SJCRH30 (cell line): ENCODE measurements at regions not wholly inside any gene's neighbourhood (a gene's known extent, or its start where the extent isn't known, plus 50 kb on each side); places are given as distances from the start of the nearest gene placed in this dataset.

Source experiments
- DNase-seq, 2 experiments: peaks; one replicate each; pipeline ENCODE4 v3.0.0-alpha.2; 2015 to 2020
- H3K27ac ChIP-seq: fragments of 250-450 bp; sonication (Bioruptor Pico); 2 replicates; pipeline ENCODE4 v1.5.1; 2020; ENCODE audit warnings: mild to moderate bottlenecking, moderate library complexity
- H3K27me3 ChIP-seq: fragments of 250-450 bp; sonication (Bioruptor Pico); 2 replicates; pipeline ENCODE4 v1.5.1; 2020; ENCODE audit warnings: mild to moderate bottlenecking, moderate library complexity
- H3K36me3 ChIP-seq: fragments of 250-450 bp; sonication (Bioruptor Pico); 2 replicates; pipeline ENCODE4 v1.5.1; 2020; ENCODE audit warnings: mild to moderate bottlenecking, moderate library complexity
- H3K4me1 ChIP-seq: fragments of 250-450 bp; sonication (Bioruptor Pico); 2 replicates; pipeline ENCODE4 v1.5.1; 2020; ENCODE audit warnings: mild to moderate bottlenecking, moderate library complexity
- H3K4me3 ChIP-seq: fragments of 250-450 bp; sonication (Bioruptor Pico); 2 replicates; pipeline ENCODE4 v1.5.1; 2020; ENCODE audit warnings: mild to moderate bottlenecking, moderate library complexity
- H3K9me3 ChIP-seq: fragments of 250-450 bp; sonication (Bioruptor Pico); replicated peaks from 2 replicates; pipeline ENCODE4 v1.5.1; 2020; ENCODE audit warnings: mild to moderate bottlenecking, moderate library complexity

DNA sequence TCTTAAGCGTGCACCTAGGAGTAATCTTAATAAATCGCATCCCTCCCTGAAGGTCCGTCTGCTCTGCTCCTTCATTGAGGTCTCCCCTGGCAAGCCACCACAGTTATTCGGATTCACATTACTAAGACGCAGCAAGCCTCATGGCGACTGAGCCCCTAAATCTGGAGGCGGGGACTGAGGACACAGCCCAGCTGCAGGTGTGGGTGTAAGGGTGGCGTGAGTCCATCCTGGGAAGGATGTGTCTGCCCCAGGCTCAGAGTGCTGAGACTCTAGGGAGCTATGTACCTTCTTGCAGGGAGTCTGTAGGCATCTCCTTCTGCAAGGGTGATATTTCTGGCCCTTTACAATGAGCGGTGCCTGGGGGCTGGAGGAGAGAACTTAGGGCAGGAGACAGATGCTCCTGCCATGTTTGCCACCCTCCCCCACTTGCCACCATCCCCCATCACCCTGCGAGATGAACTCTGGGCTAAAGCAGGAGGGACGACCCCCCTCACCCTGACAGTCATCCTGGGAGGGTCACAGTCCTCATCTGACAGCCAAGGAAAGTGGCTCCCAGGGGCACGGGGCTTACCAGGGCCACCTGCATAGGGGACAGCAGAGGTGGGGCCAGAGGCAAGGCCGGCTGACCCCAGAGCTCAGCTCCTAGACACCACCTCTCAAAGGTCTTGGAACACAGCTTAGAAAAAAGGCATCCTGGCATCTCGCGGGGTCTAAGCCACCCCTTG is 76.4 kb upstream of the FCN1 start:
- no peak overlapping the region for H3K27ac ChIP-seq
- no peak for DNase-seq
- H3K4me1 ChIP-seq = no peaks in the 10 kb centered on the region
- no peak overlapping the region for H3K4me3 ChIP-seq
- H3K27me3 ChIP-seq = no peaks in the 10 kb centered on the region
- no peaks in the 10 kb centered on the region; the same call in 1 of the 2 replicates for H3K9me3 ChIP-seq
- H3K36me3 ChIP-seq = no peaks in the 10 kb centered on the region

DNA sequence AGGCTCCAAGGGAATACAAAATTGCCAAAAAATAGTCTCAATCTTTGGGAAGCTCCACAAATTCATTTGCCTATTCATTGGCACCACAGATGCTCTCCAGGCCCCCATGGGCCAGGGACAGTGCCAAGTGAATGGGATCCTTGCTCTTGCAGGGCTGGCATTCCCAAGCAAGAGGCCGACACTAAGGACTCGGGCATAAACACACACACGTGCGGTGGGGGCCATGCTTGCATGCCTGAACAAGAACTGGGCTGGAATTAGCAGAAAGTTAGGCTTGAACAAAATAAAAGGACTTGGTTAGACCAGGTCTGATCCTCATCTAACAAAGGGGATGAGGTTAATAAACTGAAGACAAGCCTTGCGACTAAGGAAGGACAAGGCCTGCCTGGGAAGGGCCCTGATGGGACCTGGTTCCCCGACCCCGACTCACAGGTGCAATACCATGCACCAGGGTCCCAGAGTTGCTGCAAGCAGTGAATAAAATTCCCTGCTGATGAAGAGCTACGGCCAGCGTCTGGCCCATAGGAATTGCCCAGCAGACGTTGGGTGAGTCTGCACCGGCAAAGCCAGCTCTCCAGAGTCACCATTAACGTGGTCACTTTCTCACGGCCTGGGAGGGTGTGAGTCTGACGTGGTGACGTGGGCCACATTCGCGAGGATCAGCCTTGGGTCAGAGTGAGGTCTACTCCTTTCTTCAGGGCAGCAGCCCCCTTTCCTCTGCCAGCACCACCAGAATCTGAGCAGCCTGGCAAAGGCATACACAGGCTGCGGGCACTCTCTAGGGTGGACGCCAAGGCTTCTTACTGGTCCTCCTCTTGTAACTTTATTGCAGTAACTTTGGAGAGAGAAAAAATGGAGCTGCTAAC is 77.4 kb upstream of the FCN1 start:
- Histone ChIP-seq H3K4me3 (no peak overlapping the region), H3K36me3 (no peaks in the 10 kb centered on the region)

DNA sequence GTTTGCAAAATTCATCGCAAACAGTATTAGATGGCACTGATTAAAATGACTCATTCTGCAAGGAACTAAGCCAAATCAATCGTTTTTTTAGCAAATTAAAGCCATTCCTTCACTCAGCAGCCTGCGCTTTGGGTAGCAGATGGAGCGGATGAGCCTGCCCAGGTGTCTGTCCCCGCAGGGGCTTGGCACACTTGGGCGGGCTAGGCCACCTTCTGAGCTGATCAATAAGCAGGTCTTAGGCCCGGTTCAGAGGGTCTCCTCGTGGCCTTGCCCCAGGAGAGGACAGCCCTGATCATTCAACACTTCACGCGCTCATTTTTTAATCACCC is 78.0 kb upstream of the FCN1 start:
- Histone ChIP-seq H3K4me3 (no peak overlapping the region), H3K4me1 (no peaks in the 10 kb centered on the region), H3K27ac (no peak overlapping the region), H3K36me3 (no peaks in the 10 kb centered on the region), H3K9me3 (peaks cover under 1% of the 10 kb centered on the region), H3K27me3 (no peaks in the 10 kb centered on the region)
- DNase-seq = no peak

More for the DNA sequence above, 77.4 kb upstream of the FCN1 start:
- no peaks in the 10 kb centered on the region; the same call in 1 of the 2 replicates for H3K9me3 ChIP-seq
- H3K27me3 ChIP-seq = no peaks in the 10 kb centered on the region
- H3K4me1 ChIP-seq = no peaks in the 10 kb centered on the region
- no peak overlapping the region for H3K27ac ChIP-seq
- no peak for DNase-seq

DNA sequence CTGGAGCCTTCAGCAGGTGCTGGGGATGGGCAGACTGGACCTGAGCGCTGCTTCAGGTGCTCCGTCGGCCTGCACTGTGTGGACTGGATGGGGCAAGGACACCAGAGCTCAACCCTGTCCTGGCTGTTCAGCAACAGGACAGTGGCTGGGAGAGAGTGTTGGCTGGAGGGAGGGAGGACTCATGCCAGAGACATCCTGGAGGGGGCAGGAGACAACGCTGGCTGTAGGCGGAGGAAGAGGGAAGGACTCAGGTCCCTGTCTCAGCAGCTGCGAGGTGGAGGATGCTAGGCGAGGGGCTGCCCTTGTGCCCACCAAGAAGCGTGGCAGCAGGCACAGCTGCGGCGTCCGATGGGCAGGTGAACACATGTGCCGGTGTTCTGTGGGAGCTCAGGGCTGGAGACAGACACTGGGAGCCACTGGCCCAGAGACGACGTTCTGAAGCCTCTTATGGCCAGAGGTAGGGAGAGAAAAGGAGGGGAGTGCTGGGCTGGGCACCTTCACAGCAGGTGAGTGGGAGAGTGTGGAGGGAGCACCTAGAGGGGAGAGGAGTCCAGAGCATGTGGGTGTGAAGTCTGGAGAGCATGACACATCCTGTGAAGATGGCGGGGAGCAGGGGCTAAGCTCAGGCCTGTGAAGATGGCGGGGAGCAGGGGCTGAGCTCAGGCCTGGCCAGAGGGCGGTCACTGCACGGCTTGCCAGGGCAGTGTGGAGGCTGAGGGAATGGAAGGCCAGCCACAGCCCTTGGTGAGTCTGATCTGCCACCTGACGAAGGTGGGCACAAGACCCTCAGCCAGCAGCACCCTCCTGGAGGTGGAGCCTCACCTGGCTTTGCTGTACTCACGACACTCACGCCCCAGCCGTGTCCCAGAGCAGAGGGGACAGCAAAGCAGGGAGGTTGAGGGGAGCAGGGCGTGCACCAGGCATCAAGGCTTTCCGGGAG is 79.1 kb upstream of the FCN1 start:
- no peak for DNase-seq
- H3K27me3 ChIP-seq = no peaks in the 10 kb centered on the region
- no peak overlapping the region for H3K27ac ChIP-seq
- no peak overlapping the region for H3K4me3 ChIP-seq
- H3K4me1 ChIP-seq = no peaks in the 10 kb centered on the region
- H3K36me3 ChIP-seq = no peaks in the 10 kb centered on the region
- peaks cover 6% of the 10 kb centered on the region for H3K9me3 ChIP-seq

DNA sequence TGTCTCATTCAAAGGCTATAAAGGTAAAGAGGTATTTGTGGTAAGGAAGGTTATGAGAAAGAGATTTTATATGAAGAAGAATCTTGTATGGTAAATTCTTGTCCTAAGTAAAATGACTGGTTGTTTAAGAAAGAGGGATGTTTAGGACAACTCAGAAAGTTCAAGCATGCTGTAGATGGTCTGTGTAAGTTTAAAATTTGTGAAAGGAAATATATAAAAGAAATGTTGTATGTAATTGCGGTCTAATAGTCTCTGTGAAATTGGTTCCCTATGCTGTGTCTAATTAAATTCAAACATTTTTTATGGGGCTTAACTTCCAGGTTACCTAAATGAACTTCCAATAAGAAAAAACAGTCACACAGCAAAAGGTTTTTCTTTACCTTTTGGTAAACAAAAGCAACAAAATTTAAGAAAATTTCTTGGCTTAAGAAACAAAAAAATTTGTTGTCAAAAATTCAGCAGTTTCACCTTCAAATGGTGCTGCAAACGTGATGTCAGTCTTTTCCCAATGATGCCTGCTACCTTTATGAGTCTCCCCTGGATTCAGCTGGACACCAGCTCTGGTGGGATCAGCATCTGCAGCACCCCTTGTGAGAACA is 83.0 kb upstream of the FCN1 start:
- Histone ChIP-seq H3K4me3 (no peak overlapping the region), H3K27ac (no peak overlapping the region), H3K9me3 (peaks cover 6% of the 10 kb centered on the region), H3K36me3 (no peaks in the 10 kb centered on the region), H3K27me3 (no peaks in the 10 kb centered on the region), H3K4me1 (no peaks in the 10 kb centered on the region)
- no peak for DNase-seq

DNA sequence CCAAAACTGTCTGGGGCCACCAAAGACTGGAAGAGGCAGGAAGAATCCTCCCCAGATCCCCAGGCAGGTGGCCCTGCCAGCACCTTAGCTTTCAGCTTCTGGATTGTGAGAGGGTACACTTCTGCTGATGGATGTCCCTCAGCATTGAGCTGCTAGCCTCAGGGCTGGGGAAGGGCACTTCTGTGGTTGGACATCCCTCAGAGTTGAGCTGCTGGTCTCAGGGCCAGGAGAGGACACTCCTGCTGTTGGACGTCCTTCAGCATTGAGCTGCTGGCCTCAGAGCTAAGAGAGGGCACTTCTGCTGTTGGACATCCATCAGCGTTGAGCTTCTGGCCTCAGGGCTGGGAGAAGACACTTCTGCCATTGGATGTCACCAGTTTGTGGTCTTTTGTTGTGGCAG is 83.8 kb upstream of the FCN1 start:
- H3K9me3 ChIP-seq = peaks cover 6% of the 10 kb centered on the region
- DNase-seq = no peak

DNA sequence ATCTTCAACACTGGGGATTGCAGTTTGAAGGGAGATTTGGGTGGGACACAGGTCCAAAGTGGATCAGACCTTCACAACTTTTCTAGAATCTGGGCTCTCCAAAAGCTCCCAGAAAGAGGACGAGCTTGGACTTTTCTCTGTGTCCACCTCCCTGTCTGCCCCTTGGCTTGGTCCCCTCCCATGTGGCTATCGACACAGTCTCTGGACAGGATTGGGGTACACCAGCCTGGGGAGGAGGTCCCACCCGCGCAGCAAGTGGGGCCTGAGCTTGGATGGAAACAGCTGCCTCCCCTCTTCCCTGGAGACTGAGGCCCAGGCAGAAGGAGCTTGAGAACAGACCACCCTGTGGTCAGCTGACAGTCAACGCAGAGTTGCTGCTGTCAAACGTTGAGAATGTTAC is 84.6 kb upstream of the FCN1 start:
- no peak overlapping the region for H3K4me3 ChIP-seq
- DNase-seq = no peak
- peaks cover 6% of the 10 kb centered on the region for H3K9me3 ChIP-seq
- H3K27ac ChIP-seq = no peak overlapping the region
- no peaks in the 10 kb centered on the region for H3K4me1 ChIP-seq
- no peaks in the 10 kb centered on the region for H3K27me3 ChIP-seq
- no peaks in the 10 kb centered on the region for H3K36me3 ChIP-seq

More for the DNA sequence above, 83.8 kb upstream of the FCN1 start:
- Histone ChIP-seq H3K36me3 (no peaks in the 10 kb centered on the region), H3K4me3 (no peak overlapping the region), H3K27me3 (no peaks in the 10 kb centered on the region), H3K27ac (no peak overlapping the region), H3K4me1 (no peaks in the 10 kb centered on the region)

DNA sequence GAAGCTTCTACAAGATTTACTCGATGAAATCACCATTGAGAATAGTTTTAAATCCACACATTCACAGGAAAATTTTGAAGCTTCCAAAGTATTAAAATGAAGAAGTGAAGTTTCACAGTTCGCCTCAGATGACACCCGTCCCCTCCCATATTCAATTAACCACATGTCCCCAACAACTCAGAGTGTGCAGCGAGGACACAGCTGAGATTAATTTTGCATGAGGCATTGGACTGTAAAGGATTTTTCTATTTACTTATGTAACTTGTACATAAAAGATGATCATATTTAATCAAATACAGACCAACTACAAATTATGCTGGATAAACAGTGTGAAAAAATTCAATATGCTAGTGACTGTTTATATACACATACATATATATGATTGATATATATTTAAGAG is 84.7 kb upstream of the OLFM1 start:
- Histone ChIP-seq H3K9me3 (peaks cover 6% of the 10 kb centered on the region), H3K27ac (no peak overlapping the region), H3K36me3 (no peaks in the 10 kb centered on the region), H3K4me1 (no peaks in the 10 kb centered on the region), H3K4me3 (no peak overlapping the region), H3K27me3 (no peaks in the 10 kb centered on the region)
- DNase-seq = no peak

DNA sequence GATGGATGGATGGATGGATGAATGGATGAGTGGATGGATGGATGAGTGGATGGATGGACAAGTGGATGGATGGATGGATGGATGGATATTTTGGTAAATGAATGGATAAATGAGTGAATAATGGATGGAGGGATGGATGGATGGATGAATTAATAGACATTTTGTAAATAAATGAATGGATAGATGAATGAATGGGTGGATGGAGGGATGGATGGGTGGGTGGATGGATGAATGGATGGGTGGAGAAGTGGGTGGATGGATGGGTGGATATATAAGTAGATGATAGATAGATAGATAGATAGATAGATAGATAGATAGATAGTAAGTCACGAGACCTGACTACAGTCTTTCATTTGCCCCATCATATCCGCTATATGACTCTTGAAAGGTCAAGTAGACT is 82.7 kb upstream of the OLFM1 start:
- Histone ChIP-seq H3K36me3 (no peaks in the 10 kb centered on the region), H3K9me3 (peaks cover 6% of the 10 kb centered on the region), H3K4me1 (no peaks in the 10 kb centered on the region), H3K4me3 (no peak overlapping the region), H3K27me3 (no peaks in the 10 kb centered on the region), H3K27ac (no peak overlapping the region)
- no peak for DNase-seq

DNA sequence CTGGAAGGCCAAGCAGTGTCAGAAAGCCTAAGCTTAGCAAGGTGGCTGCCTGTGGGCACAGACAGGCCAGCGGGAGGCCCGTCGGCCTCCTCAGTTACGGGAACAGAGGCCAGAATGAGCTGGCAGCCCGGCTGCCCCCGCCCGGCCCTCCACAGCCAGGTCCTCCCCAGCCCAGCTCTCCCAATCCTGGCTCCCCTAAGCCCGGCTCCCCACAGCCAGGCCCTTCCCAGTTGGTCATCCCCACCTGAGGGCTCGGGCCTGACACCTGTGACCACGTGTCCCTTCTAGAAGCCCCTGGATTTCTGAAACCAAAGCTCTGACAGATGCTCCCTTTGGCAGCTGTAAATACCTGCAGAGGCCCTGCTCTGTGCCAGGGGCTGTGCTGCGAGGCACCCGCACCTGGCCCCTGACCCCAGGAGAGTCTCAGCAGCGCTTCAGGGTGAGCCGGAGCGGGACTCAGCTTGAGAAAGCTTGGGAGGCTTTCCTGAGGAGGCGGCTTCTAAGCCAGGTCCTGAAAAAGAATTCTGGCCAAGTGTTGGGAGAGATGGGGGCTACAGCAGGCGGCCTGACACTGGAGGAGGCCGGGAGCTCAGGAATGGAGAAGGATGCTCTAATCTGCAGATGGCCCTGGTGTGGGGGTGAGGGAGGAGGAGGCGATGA is 80.4 kb upstream of the OLFM1 start:
- DNase-seq = no peak
- Histone ChIP-seq H3K27ac (no peak overlapping the region), H3K27me3 (no peaks in the 10 kb centered on the region), H3K4me3 (no peak overlapping the region), H3K9me3 (no peaks in the 10 kb centered on the region), H3K36me3 (no peaks in the 10 kb centered on the region), H3K4me1 (no peaks in the 10 kb centered on the region)

DNA sequence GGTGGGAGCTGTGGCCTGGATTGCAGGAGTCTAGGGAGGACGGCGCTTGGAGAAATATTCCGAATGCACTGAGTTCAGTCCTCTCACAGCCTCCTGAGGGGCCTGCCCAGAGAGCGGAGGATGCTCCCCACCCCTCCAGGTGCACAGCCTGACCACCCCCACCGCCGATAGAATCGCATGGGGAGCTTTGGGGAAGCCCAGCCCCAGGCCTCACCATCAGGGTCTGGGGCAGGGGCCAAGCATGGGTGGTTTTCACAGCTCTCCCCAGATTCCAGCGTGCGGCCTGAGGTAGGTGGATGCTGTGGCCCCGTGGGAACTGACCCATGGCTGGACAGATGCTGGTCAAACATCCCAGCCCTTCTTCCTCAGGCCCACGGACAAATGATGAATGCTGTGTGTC is 79.9 kb upstream of the OLFM1 start:
- no peaks in the 10 kb centered on the region for H3K36me3 ChIP-seq
- no peaks in the 10 kb centered on the region for H3K4me1 ChIP-seq
- H3K9me3 ChIP-seq = no peaks in the 10 kb centered on the region
- no peak overlapping the region for H3K27ac ChIP-seq
- H3K27me3 ChIP-seq = no peaks in the 10 kb centered on the region
- DNase-seq = no peak
- H3K4me3 ChIP-seq = no peak overlapping the region

DNA sequence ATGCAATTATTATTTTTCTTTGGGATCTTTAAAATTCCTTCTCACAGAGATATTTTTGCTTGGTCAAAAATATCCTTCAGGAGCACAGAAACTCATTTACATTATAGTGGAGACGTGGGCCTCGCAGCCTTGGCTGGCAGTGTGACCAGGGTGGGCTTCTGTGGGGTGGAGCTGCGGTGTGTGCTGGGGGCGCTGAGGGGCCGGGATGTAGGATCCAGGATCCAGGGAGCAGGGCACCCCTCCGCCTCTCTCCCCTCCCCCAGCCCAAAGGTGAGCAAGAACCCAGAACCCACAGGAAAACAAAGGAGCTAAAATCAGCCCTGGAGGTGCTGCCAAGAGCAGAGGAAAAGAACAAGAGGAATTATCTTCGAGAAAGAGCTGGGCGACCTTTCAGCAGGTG is 79.1 kb upstream of the OLFM1 start:
- H3K27ac ChIP-seq = no peak overlapping the region
- no peak overlapping the region for H3K4me3 ChIP-seq
- no peak for DNase-seq
- no peaks in the 10 kb centered on the region for H3K4me1 ChIP-seq
- no peaks in the 10 kb centered on the region for H3K27me3 ChIP-seq
- H3K36me3 ChIP-seq = no peaks in the 10 kb centered on the region
- no peaks in the 10 kb centered on the region for H3K9me3 ChIP-seq

DNA sequence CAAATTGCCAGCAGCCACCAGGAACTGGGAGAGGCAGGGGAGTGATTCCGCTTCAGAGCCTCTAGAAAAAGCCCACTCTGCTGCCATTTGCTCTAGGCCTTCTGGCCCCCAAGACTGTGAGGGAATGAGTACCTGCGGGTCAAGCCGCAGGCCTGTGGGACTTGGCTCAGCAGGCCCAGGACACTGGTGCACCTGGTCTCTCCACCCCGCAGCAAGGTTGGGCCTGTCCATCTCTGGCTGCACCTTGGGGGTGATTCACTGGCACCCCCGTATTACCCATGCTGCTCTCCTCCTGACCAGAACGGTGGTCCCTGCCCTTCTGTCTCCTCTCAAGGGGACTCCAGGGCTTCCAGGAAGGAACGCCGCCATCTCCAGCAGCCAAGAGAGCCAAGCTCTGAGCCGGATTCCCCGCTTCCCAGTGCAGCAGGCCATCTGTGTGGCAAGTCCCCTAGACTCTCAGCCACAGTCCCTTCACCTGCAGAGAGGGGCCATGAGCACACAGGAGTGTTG is 78.4 kb upstream of the OLFM1 start:
- no peak overlapping the region for H3K4me3 ChIP-seq
- no peak overlapping the region for H3K27ac ChIP-seq
- DNase-seq = no peak
- no peaks in the 10 kb centered on the region for H3K36me3 ChIP-seq
- H3K4me1 ChIP-seq = 0 out of 2 replicates have a peak, but pooled peaks cover 1% of the 10 kb centered on the region
- H3K9me3 ChIP-seq = no peaks in the 10 kb centered on the region
- no peaks in the 10 kb centered on the region for H3K27me3 ChIP-seq
